LNCaP clone FGC (cell line): ENCODE measurements at regions not wholly inside any gene's neighbourhood (a gene's known extent, or its start where the extent isn't known, plus 50 kb on each side); places are given as distances from the start of the nearest gene placed in this dataset.

Experiments used
- DNase-seq: peaks from one replicate; pipeline ENCODE4 v3.0.0-alpha.2; 2011; ENCODE audit warnings: low read depth
- H3K4me3 ChIP-seq: 2 replicates; pipeline ENCODE4 v1.5.1; 2011; ENCODE audit warnings: mild to moderate bottlenecking, low read depth, low read length, control low read depth
- CTCF ChIP-seq: IDR thresholded peaks from 2 replicates; pipeline ENCODE4 v1.5.1; 2012; ENCODE audit warnings: mild to moderate bottlenecking; ENCODE audit not compliant: control insufficient read depth, insufficient read depth; ENCODE audit errors: extremely low read depth

GRCh38 chr15:81858586-81858985 lies 187.2 kb downstream of the MEX3B start:
- no peak overlapping the region for H3K4me3 ChIP-seq
- no peak for DNase-seq
- TF ChIP-seq CTCF, result no peak

GRCh38 chr15:81858136-81858535 lies 187.7 kb downstream of the MEX3B start:
- no peak for TF ChIP-seq CTCF
- no peak for DNase-seq
- H3K4me3 ChIP-seq, result no peak overlapping the region

- H3K4me3 ChIP-seq, result no peak overlapping the region
- DNase-seq, result peak; percentile 79
- TF ChIP-seq CTCF, result no peak
These were observed 189.2 kb downstream of the MEX3B start for GRCh38 chr15:81856634-81857026.

- no peak for DNase-seq
- no peak for TF ChIP-seq CTCF
- no peak overlapping the region for H3K4me3 ChIP-seq
These were observed 189.7 kb downstream of the MEX3B start for GRCh38 chr15:81856001-81856633.

- DNase-seq, result no peak
- no peak overlapping the region for H3K4me3 ChIP-seq
- no peak for TF ChIP-seq CTCF
These were observed 192.6 kb downstream of the MEX3B start for GRCh38 chr15:81853150-81853748.

- no peak for DNase-seq
- no peak for TF ChIP-seq CTCF
- H3K4me3 ChIP-seq, result no peak overlapping the region
These were observed 193.2 kb downstream of the MEX3B start for GRCh38 chr15:81852411-81853149.
